SK-N-SH treated with all-trans-retinoic acid at 6 μM for 48 hours (cell line): ENCODE measurements at regions not wholly inside any gene's neighbourhood (a gene's known extent, or its start where the extent isn't known, plus 50 kb on each side); places are given as distances from the start of the nearest gene placed in this dataset.

ENCODE experiments used
- ATAC-seq: fragments of 200-7000 bp; cut with Tn5 transposase; 3 replicates; pipeline ENCODE4 v1.9.1; 2020; ENCODE audit warnings: mild to moderate bottlenecking, moderate library complexity
- ARNTL ChIP-seq: fragments of 450-650 bp; formaldehyde crosslinking; IDR thresholded peaks from 2 replicates; pipeline ENCODE4 v1.5.0; 2020; ENCODE audit warnings: low read depth, mild to moderate bottlenecking, moderate library complexity, borderline replicate concordance
- BACH2 ChIP-seq: fragments of 250-450 bp; sonication (Bioruptor Pico); IDR thresholded peaks from 2 replicates; pipeline ENCODE4 v1.9.0; 2021; ENCODE audit warnings: mild to moderate bottlenecking, borderline replicate concordance
- CREB5 ChIP-seq: fragments of 250-450 bp; sonication (Bioruptor Pico); IDR thresholded peaks from 2 replicates; pipeline ENCODE4 v1.5.1; 2020; ENCODE audit warnings: low read depth, mild to moderate bottlenecking, moderate library complexity
- CSDC2 ChIP-seq: fragments of 250-450 bp; sonication (Bioruptor Pico); IDR thresholded peaks from 2 replicates; pipeline ENCODE4 v1.5.0; 2020; ENCODE audit warnings: mild to moderate bottlenecking, moderate library complexity
- ESRRG ChIP-seq: fragments of 250-450 bp; sonication (Bioruptor Pico); IDR thresholded peaks from 2 replicates; pipeline ENCODE4 v1.6.1; 2021; ENCODE audit warnings: mild to moderate bottlenecking
- GLIS3 ChIP-seq: fragments of 250-450 bp; sonication (Bioruptor Pico); IDR thresholded peaks from 2 replicates; pipeline ENCODE4 v1.5.0; 2020; ENCODE audit warnings: mild to moderate bottlenecking, moderate library complexity
- ISL1 ChIP-seq: fragments of 250-450 bp; sonication (Bioruptor Pico); IDR thresholded peaks from 2 replicates; pipeline ENCODE4 v2.1.2; 2022; ENCODE audit warnings: mild to moderate bottlenecking, moderate library complexity
- OSR1 ChIP-seq: fragments of 250-450 bp; sonication (Bioruptor Pico); IDR thresholded peaks from 2 replicates; pipeline ENCODE4 v1.8.0; 2022; ENCODE audit warnings: moderate library complexity, mild to moderate bottlenecking, inconsistent platforms
- PATZ1 ChIP-seq: fragments of 250-450 bp; sonication (Bioruptor Pico); IDR thresholded peaks from 2 replicates; pipeline ENCODE4 v1.8.0; 2020; ENCODE audit warnings: mild to moderate bottlenecking, moderate library complexity, borderline replicate concordance
- PPARA ChIP-seq: fragments of 250-450 bp; sonication (Bioruptor Pico); IDR thresholded peaks from 2 replicates; pipeline ENCODE4 v1.5.0; 2020; ENCODE audit warnings: mild to moderate bottlenecking, borderline replicate concordance
- RARB ChIP-seq: fragments of 250-450 bp; sonication (Bioruptor Pico); IDR thresholded peaks from 2 replicates; pipeline ENCODE4 v1.8.0; 2021; ENCODE audit warnings: mild to moderate bottlenecking, moderate library complexity
- SNAI2 ChIP-seq: fragments of 250-450 bp; sonication (Bioruptor Pico); IDR thresholded peaks from 2 replicates; pipeline ENCODE4 v1.5.0; 2020; ENCODE audit warnings: mild to moderate bottlenecking, moderate library complexity
- TCF4 ChIP-seq: fragments of 250-450 bp; sonication (Bioruptor Pico); IDR thresholded peaks from 2 replicates; pipeline ENCODE4 v1.8.0; 2021; ENCODE audit warnings: mild to moderate bottlenecking, moderate library complexity, borderline replicate concordance
- TOX ChIP-seq: fragments of 250-450 bp; sonication (Bioruptor Pico); IDR thresholded peaks from 2 replicates; pipeline ENCODE4 v1.8.0; 2021; ENCODE audit warnings: mild to moderate bottlenecking, moderate library complexity, borderline replicate concordance
- TSHZ2 ChIP-seq: fragments of 250-450 bp; sonication (Bioruptor Pico); IDR thresholded peaks from 2 replicates; pipeline ENCODE4 v1.5.0; 2020; ENCODE audit warnings: mild to moderate bottlenecking, moderate library complexity
- ZC3H10 ChIP-seq: fragments of 250-450 bp; sonication (Bioruptor Pico); IDR thresholded peaks from 2 replicates; pipeline ENCODE4 v1.5.1; 2021; ENCODE audit warnings: mild to moderate bottlenecking, moderate library complexity
- ZFP3 ChIP-seq: fragments of 250-450 bp; sonication (Bioruptor Pico); IDR thresholded peaks from 2 replicates; pipeline ENCODE4 v1.5.0; 2020; ENCODE audit warnings: mild to moderate bottlenecking, moderate library complexity
- ZFP30 ChIP-seq: fragments of 450-650 bp; formaldehyde crosslinking; IDR thresholded peaks from 2 replicates; pipeline ENCODE4 v1.5.0; 2022; ENCODE audit warnings: mild to moderate bottlenecking, moderate library complexity
- ZNF565 ChIP-seq: fragments of 450-650 bp; formaldehyde crosslinking; conservative IDR thresholded peaks from 2 replicates; pipeline ENCODE4 v1.5.0; 2020; ENCODE audit warnings: low read depth, mild to moderate bottlenecking, moderate library complexity
- ZNF70 ChIP-seq: fragments of 450-650 bp; formaldehyde crosslinking; IDR thresholded peaks from 2 replicates; pipeline ENCODE4 v1.5.0; 2020; ENCODE audit warnings: mild to moderate bottlenecking, moderate library complexity
- ZNF8 ChIP-seq: fragments of 450-650 bp; formaldehyde crosslinking; IDR thresholded peaks from 2 replicates; pipeline ENCODE4 v1.5.0; 2020; ENCODE audit warnings: mild to moderate bottlenecking, moderate library complexity
- TF ChIP-seq, protein P1 (sequence below): fragments of 250-450 bp; sonication (Bioruptor Pico); IDR thresholded peaks from 2 replicates; pipeline ENCODE4 v1.5.1; 2021; ENCODE audit warnings: mild to moderate bottlenecking, moderate library complexity
- TF ChIP-seq, protein P2 (sequence below): fragments of 250-450 bp; sonication (Bioruptor Pico); IDR thresholded peaks from 2 replicates; pipeline ENCODE4 v1.8.0; 2021; ENCODE audit warnings: low read depth, mild to moderate bottlenecking, moderate library complexity, borderline replicate concordance

DNA sequence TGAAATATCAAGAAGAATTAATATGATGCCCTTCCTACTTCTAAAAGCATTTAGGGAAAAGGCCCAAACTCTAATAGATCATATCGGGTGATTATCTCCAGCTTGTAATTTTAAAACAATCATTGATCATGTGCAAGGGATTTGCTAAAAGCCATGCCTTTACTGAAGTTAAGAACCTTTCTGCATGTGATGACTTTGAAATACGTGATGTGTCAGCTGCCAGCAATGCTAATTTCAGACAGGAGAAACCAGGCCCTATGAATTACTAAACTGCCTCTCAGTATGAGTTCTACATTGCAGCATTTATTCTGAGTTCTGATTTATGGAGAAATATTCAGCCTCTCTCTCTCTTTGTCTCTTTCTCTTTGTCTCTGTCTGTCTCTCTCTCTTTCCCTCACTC, 203.6 kb upstream of the AKR1E2 start:
- ATAC-seq, result no peak
- TF ChIP-seq TOX (CRISPR knock-in tag) (no peak), ZC3H10 (CRISPR knock-in tag) (no peak), RARB (CRISPR knock-in tag) (no peak), ZFP30 (CRISPR knock-in tag) (no peak), ZFP3 (CRISPR knock-in tag) (no peak), GLIS3 (no peak), CREB5 (no peak)

GRCh38 chr10:4617589-4617988, 208.4 kb upstream of the AKR1E2 start:
- TF ChIP-seq BACH2 (CRISPR knock-in tag) (no peak), ARNTL (no peak), ESRRG (CRISPR knock-in tag) (no peak)
- no peak for ATAC-seq

- TF ChIP-seq ZNF70 (CRISPR knock-in tag), result no peak
- TF ChIP-seq ESRRG (CRISPR knock-in tag), result no peak
- no peak for TF ChIP-seq CSDC2 (CRISPR knock-in tag)
- no peak for TF ChIP-seq TSHZ2 (CRISPR knock-in tag)
- TF ChIP-seq, all 23 proteins: peak for 0
- no peak for ATAC-seq
Observed at GRCh38 chr10:4615042-4615441, 211.0 kb upstream of the AKR1E2 start.

GRCh38 chr10:4609251-4609650, 216.8 kb upstream of the AKR1E2 start:
- no peak for ATAC-seq
- TF ChIP-seq SNAI2 (no peak), ZFP30 (CRISPR knock-in tag) (no peak), GLIS3 (no peak), ZNF8 (CRISPR knock-in tag) (no peak), PPARA (CRISPR knock-in tag) (no peak), TOX (CRISPR knock-in tag) (no peak), PATZ1 (no peak)
- TF ChIP-seq, protein P1, sequence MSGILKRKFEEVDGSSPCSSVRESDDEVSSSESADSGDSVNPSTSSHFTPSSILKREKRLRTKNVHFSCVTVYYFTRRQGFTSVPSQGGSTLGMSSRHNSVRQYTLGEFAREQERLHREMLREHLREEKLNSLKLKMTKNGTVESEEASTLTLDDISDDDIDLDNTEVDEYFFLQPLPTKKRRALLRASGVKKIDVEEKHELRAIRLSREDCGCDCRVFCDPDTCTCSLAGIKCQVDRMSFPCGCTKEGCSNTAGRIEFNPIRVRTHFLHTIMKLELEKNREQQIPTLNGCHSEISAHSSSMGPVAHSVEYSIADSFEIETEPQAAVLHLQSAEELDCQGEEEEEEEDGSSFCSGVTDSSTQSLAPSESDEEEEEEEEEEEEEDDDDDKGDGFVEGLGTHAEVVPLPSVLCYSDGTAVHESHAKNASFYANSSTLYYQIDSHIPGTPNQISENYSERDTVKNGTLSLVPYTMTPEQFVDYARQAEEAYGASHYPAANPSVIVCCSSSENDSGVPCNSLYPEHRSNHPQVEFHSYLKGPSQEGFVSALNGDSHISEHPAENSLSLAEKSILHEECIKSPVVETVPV (CRISPR knock-in tag), result no peak

- no peak for ATAC-seq
- TF ChIP-seq, protein P1 (CRISPR knock-in tag), result no peak
- TF ChIP-seq GLIS3 (no peak), ZFP30 (CRISPR knock-in tag) (no peak), ZNF565 (no peak), ISL1 (CRISPR knock-in tag) (no peak), TOX (CRISPR knock-in tag) (no peak), TCF4 (no peak), ESRRG (CRISPR knock-in tag) (no peak), ARNTL (no peak), BACH2 (CRISPR knock-in tag) (no peak), ZFP3 (CRISPR knock-in tag) (no peak), ZNF70 (CRISPR knock-in tag) (no peak), ZNF8 (CRISPR knock-in tag) (no peak), OSR1 (CRISPR knock-in tag) (no peak), RARB (CRISPR knock-in tag) (no peak), PATZ1 (no peak)
- TF ChIP-seq, protein P2, sequence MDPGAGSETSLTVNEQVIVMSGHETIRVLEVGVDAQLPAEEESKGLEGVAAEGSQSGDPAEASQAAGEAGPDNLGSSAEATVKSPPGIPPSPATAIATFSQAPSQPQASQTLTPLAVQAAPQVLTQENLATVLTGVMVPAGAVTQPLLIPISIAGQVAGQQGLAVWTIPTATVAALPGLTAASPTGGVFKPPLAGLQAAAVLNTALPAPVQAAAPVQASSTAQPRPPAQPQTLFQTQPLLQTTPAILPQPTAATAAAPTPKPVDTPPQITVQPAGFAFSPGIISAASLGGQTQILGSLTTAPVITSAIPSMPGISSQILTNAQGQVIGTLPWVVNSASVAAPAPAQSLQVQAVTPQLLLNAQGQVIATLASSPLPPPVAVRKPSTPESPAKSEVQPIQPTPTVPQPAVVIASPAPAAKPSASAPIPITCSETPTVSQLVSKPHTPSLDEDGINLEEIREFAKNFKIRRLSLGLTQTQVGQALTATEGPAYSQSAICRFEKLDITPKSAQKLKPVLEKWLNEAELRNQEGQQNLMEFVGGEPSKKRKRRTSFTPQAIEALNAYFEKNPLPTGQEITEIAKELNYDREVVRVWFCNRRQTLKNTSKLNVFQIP (CRISPR knock-in tag), result no peak
Observed at GRCh38 chr10:4607681-4608080, 218.3 kb upstream of the AKR1E2 start.
